Activated T-cell treated with anti-CD3 and anti-CD28 coated beads for 1 hour (primary cell): ENCODE measurements at regions not wholly inside any gene's neighbourhood (a gene's known extent, or its start where the extent isn't known, plus 50 kb on each side); places are given as distances from the start of the nearest gene placed in this dataset.

Source experiments
- DNase-seq: peaks from one replicate; pipeline ENCODE4 v3.0.0-alpha.2; 2020; ENCODE audit warnings: low read depth

DNA sequence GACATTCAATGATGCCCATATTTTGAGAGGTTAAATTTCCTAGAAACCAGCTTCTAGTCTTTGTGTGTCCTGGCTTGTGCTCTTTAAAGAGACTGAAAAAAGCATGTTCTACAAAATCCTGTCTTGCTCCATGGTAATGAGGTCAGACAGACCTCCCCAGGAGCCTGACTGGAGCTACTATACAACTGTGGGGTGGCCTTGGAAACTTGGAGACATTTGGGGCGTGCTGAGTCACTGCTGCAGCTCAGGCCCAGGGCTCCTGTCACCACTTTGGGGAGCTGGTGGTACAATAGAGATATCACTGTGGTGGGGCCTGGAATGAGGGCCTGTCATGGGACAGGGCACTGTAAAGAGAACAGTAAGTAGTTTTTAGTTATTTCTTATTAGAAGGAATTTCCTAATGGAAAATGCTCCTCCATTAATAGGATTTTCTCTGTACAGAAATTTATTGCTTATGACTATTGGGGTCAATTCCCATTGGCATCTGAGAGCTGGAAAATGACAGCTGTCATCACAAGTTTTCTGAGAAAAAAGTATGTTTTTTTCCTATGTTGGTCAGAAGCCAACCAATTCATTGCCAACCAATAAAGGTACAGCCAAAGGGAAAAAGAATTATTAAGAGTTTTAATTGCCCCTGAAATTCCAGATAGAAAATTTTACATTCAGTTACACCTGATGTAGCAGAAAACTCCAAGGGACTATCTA lies 207.4 kb upstream of the JADE1 start:
- DNase-seq, result no peak

- DNase-seq, result no peak
Observed at GRCh38 chr4:128600996-128601871, 208.3 kb upstream of the JADE1 start.

- no peak for DNase-seq
Observed at GRCh38 chr4:128600410-128600809, 209.1 kb upstream of the JADE1 start.

DNA sequence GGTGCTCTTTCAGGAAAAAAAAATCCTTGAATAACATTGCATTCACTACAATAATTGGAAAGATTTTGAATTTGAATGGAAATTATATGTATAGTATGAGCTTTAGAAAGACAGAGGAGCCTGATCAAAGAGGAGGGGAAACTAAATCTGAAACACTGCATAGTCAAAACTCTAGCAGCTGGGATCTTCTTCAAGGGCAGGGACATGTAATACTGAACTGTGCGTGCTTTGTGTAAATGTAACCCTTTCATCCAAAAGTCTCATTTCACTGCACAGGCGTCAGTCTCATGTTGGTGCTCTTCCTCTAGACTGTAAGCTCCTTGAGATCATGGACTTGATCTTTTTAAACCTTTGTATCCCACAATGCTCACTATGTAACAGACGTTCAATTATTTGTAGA lies 212.0 kb upstream of the JADE1 start:
- DNase-seq, result no peak

DNA sequence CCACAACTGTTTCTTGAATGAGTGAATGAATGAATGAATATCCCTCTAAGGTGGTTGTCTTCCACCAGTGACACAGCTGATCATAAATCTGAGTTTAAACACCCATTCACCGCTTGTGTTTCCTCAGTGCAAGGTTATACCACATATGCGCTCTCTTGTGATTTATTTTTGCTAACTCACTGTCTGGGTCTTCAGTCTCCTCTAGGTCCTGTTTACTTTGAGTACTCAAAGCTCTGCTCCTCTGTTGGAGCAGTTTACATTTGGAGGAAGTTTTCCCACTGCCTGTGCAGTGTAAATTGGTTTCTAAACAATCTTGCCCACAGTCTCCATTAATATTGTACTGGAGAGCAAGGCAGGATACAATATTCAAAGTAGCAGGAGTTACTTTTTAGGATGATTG lies 212.6 kb upstream of the JADE1 start:
- no peak for DNase-seq

DNA sequence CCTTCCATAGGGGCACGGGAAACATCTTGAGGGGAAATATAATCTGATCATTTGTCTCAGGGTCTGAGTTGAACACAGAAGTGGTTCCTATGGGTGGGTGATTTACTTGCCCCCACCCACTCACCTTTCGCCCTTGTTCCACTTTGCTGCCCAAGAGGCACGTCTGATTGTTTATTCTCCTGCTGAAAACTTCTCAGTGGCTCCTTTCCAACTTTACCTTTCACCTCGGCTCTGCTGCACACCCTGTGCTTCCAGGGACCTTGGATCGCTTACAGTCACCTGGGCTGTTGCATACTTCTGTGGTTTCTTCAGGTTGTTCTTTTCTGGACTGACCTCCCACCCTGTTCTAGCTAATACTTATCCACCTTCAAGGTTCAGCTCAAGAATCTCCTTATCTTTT lies 213.4 kb upstream of the JADE1 start:
- DNase-seq, result no peak

DNA sequence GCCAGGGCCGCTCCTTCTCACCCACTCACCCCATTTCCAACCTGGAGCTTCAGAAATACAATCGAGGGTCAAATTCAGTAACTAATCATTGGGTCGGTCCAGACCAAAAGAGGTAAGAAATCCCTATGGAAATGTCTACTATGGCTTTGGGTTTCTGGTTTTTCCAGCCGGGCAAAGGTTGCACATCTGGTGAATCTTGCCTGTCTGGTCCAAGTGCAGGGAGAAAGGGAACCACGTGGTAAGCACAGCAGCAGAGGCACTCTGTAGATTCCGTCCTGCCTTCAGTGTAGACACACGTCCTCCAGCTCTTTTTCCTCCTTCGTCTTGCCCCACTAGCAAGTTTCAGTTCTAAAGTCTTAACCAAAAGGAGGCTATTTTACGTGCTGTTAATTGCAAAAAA lies 218.0 kb upstream of the JADE1 start:
- no peak for DNase-seq

GRCh38 chr4:128590773-128591172 lies 218.7 kb upstream of the JADE1 start:
- DNase-seq, result no peak

GRCh38 chr4:128590034-128590740 lies 219.3 kb upstream of the JADE1 start:
- no peak for DNase-seq

- no peak for DNase-seq
Observed at GRCh38 chr4:128589384-128589965, 220.0 kb upstream of the JADE1 start.

DNA sequence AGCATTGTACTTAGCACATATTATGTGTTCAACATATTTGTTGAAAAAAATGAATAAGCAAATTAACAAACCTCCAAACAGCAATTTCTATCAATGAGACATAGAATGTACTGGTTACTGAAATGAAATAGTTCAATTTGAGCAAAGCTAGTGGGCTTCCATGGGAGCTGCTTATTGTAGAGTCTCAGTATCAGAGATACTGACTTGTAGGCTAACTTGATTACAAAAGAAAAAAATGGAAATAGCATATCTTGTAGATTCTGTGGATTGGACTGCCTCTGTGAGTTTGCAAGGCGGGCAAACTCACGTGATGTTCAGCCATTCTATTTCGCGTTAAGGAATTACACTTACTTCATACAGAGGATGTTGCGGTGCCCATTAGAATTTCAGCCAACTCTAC lies 222.1 kb upstream of the JADE1 start:
- DNase-seq, result no peak

GRCh38 chr4:128583753-128584712 lies 225.5 kb upstream of the JADE1 start:
- DNase-seq, result no peak

- no peak for DNase-seq
Observed at GRCh38 chr4:128582427-128582870, 227.1 kb upstream of the JADE1 start.

DNA sequence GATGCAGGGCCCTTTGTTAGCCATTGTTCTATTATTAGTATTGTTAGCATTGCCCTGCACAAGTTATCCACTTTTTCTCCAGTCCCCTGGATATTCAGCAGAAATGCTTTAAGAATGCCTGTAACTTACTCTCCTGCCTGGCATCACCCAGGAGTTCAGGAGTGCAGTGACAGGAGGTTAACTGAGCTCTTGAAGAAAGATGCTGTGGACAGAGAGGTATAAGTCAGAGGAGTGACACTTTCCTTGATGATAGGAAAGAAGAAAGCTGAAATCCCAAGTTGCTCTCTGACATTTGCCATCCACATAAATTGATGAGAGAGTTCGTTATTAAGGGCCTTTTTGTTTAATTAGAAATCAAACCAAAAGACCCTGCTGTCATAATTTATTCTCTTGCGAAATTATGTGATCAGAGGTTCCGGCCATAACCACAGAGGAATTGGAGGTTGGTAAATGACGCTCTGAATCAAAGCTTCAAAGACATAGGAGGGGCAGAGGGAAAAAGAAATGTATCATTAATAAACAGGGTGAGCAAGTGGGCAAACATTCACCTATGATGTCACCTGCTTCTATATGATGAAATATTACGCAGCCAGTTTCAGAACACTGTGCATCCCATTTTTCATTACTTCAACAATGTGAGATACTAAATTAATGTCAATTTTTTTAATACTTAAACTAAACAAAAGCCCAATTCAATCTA lies 230.2 kb upstream of the JADE1 start:
- DNase-seq, result no peak

GRCh38 chr4:128574706-128575105 lies 234.8 kb upstream of the JADE1 start:
- peak; percentile 47 for DNase-seq

GRCh38 chr4:128573781-128574508 lies 235.6 kb upstream of the JADE1 start:
- no peak for DNase-seq

DNA sequence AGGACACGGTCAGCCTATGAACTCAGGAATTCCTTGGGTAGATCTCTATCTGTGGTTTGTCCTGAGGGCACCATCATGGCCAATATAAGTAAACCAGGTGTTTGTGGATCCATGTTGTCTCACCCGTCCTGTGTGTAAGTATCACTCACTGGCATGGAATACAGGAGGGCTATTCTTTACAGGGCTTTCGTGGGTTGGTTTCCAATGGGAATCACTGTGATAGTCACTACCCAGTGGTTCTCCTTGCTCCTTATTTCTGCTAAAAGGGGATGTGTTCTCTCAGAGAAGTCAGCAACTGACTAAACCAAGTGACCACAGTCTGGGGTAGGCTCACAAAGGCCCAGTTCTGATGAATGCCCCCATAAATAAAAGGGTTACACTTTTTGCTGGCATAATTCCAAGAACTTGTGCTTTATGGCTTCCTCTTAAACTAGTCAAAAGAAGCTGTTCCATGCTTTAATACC lies 236.7 kb upstream of the JADE1 start:
- no peak for DNase-seq

DNA sequence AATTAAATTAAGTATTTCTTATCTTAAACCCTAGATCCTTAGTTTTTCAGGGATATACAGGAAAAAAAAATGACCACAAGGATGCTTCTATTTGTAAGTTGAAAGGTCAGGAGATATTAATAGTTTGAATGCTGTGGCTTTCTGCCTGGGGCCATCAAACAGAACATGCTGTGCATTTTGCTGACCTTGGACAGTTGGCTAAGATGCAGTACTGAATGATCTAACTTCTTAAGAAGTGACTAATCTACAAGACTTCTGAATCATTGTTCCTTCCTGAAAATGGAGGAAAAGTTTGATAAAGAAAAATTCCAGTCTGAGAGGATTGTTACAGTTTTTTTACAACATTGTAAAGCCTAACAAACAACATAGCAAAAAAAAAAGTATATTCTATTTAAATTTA lies 237.8 kb upstream of the JADE1 start:
- no peak for DNase-seq

DNA sequence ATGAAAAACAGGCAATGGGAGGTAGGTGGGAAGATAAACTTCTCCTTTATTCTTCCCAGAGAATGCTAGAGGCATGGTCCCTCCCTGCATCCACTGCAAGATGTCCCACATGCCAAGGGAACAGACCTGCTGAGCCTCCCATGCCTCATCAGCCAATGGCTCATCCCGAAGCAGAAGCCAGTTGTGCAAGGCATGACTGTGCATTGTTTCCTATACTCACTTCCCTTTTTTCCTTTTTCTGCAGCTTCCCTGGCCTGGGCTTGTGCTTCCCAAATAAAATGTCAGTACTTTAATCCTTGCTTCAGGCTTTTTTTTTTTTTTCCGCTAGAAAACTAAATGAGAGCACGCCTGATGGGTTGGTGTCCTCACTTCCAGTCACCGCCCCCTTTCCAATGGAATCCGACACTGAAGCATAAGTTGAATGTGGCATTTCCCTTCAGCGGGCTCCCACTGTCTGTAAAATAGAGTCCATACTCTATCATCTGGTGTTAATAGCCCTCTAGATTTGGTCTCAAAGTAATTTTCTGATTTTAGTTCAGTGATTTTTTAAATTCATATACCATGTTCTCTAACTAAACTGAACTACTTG lies 239.0 kb upstream of the JADE1 start:
- DNase-seq, result no peak
